OCI-LY7 (cell line): ENCODE measurements at regions not wholly inside any gene's neighbourhood (a gene's known extent, or its start where the extent isn't known, plus 50 kb on each side); places are given as distances from the start of the nearest gene placed in this dataset.

Source experiments
- BruUV-seq: library from RNA; stranded (reverse); fragments of 400-500 nt; replicated peaks from 2 replicates; lab custom pipeline; 2021; lab: Mats Ljungman, UMichigan
- CTCF ChIA-PET: fragments of 300-600 bp; sonication (Branson Sonifier 250); formaldehyde crosslinking; loops from one replicate; lab custom pipeline; 2022; ENCODE audit warnings: antibody characterized with exemption; ENCODE audit not compliant: unreplicated experiment; lab: Charles Lee
- POLR2A ChIA-PET: fragments of 300-600 bp; sonication (Branson Sonifier 250); formaldehyde crosslinking; loops from one replicate; lab custom pipeline; 2022; ENCODE audit warnings: antibody characterized with exemption; lab: Charles Lee
- DNase-seq: peaks from one replicate; pipeline ENCODE4 v3.0.0-alpha.2; 2015; ENCODE audit warnings: low spot score
- H2AFZ ChIP-seq: fragments of 200-600 bp; sonication (generic), shearing (Covaris generic); 2 replicates; pipeline ENCODE4 v1.6.1; 2014; ENCODE audit warnings: mild to moderate bottlenecking, antibody characterized with exemption, low read length, moderate library complexity
- H3K27ac ChIP-seq: fragments of 200-600 bp; sonication (generic); 2 replicates; pipeline ENCODE4 v1.5.1; 2014; ENCODE audit warnings: mixed run types, low read depth, mild to moderate bottlenecking, moderate library complexity, low read length, inconsistent platforms; ENCODE audit not compliant: poor library complexity, severe bottlenecking
- H3K36me3 ChIP-seq: fragments of 200-600 bp; sonication (generic); 2 replicates; pipeline ENCODE4 v1.6.1; 2014; ENCODE audit warnings: mild to moderate bottlenecking, antibody characterized with exemption, low read length, moderate library complexity, mixed read lengths; ENCODE audit not compliant: insufficient read depth
- H3K4me1 ChIP-seq: fragments of 200-600 bp; sonication (generic); 2 replicates; pipeline ENCODE4 v1.5.1; 2014; ENCODE audit warnings: mild to moderate bottlenecking, low read length; ENCODE audit not compliant: insufficient read depth, poor library complexity, severe bottlenecking
- H3K4me2 ChIP-seq: fragments of 200-600 bp; sonication (generic); 2 replicates; pipeline ENCODE4 v1.6.1; 2014; ENCODE audit warnings: mild to moderate bottlenecking, low read length
- H3K4me3 ChIP-seq: fragments of 200-600 bp; sonication (generic); 2 replicates; pipeline ENCODE4 v1.5.1; 2014; ENCODE audit warnings: mild to moderate bottlenecking, low read depth, low read length; ENCODE audit not compliant: poor library complexity, severe bottlenecking
- H3K79me2 ChIP-seq: fragments of 200-600 bp; sonication (generic); 2 replicates; pipeline ENCODE4 v1.6.1; 2016; ENCODE audit warnings: low read depth, mild to moderate bottlenecking, low read length, moderate library complexity, mixed read lengths; ENCODE audit not compliant: insufficient read depth
- H3K9me2 ChIP-seq: fragments of 200-600 bp; sonication (generic); 2 replicates; pipeline ENCODE4 v1.6.1; 2016; ENCODE audit warnings: mild to moderate bottlenecking, low read length, mixed read lengths; ENCODE audit not compliant: insufficient read depth
- H3K9me3 ChIP-seq: fragments of 200-600 bp; sonication (generic); 2 replicates; pipeline ENCODE4 v1.6.1; 2014; ENCODE audit warnings: mild to moderate bottlenecking, mixed run types, low read length, mixed read lengths
- H4K20me1 ChIP-seq: fragments of 200-600 bp; sonication (generic); 2 replicates; pipeline ENCODE4 v1.6.1; 2014; ENCODE audit warnings: mild to moderate bottlenecking, antibody characterized with exemption, low read length, moderate library complexity, mixed read lengths; ENCODE audit not compliant: insufficient read depth
- CTCF ChIP-seq: fragments of 200-600 bp; sonication (generic); conservative IDR thresholded peaks from 2 replicates; pipeline ENCODE4 v1.5.1; 2014; ENCODE audit warnings: mild to moderate bottlenecking, antibody characterized with exemption, low read length, moderate library complexity, mixed read lengths
- EZH2phosphoT487 ChIP-seq: fragments of 200-600 bp; sonication (generic); IDR thresholded peaks from 2 replicates; pipeline ENCODE4 v1.6.1; 2018; ENCODE audit warnings: low read depth, borderline replicate concordance, mild to moderate bottlenecking, mixed run types, antibody characterized with exemption, low read length, moderate library complexity, mixed read lengths
- intact Hi-C: fragments of 100-400 bp; cut with micrococcal nuclease; formaldehyde crosslinking; loops from one replicate; pipeline ENCODE4 v1.10.0; 2022; ENCODE audit not compliant: unreplicated experiment

GRCh38 chr4:29309050-29309449 is 1411.1 kb upstream of the PCDH7 start:
- CTCF ChIA-PET: no interaction called here
- intact Hi-C loops: no loop called here

GRCh38 chr4:29310252-29310651 is 1409.9 kb upstream of the PCDH7 start:
- H3K36me3 ChIP-seq: no peaks in the 10 kb centered on the region
- CTCF ChIA-PET: no interaction called here
- no TSS peak for BruUV-seq
- H3K4me2 ChIP-seq: no peak overlapping the region
- H3K27ac ChIP-seq: no peak overlapping the region
- no peaks in the 10 kb centered on the region for H3K9me2 ChIP-seq
- H3K4me1 ChIP-seq: no peaks in the 10 kb centered on the region
- H2AFZ ChIP-seq: no peak overlapping the region
- POLR2A ChIA-PET: no interaction called here
- no peaks in the 10 kb centered on the region for H4K20me1 ChIP-seq
- TF ChIP-seq EZH2phosphoT487 (no peak), CTCF (no peak)
- H3K79me2 ChIP-seq: no peaks in the 10 kb centered on the region
- H3K9me3 ChIP-seq: no peaks in the 10 kb centered on the region
- H3K4me3 ChIP-seq: no peak overlapping the region
- no peak for DNase-seq
- intact Hi-C loops: no loop called here

More at GRCh38 chr4:29309050-29309449, 1411.1 kb upstream of the PCDH7 start:
- Histone ChIP-seq H3K4me1 (no peaks in the 10 kb centered on the region), H3K27ac (no peak overlapping the region), H3K36me3 (no peaks in the 10 kb centered on the region), H3K4me3 (no peak overlapping the region), H3K9me2 (no peaks in the 10 kb centered on the region), H3K4me2 (no peak overlapping the region), H4K20me1 (no peaks in the 10 kb centered on the region), H2AFZ (no peak overlapping the region), H3K79me2 (no peaks in the 10 kb centered on the region), H3K9me3 (no peaks in the 10 kb centered on the region)
- TF ChIP-seq CTCF (no peak), EZH2phosphoT487 (no peak)
- no TSS peak for BruUV-seq
- no peak for DNase-seq
- POLR2A ChIA-PET: no interaction called here

- ChIA-PET POLR2A (no interaction called here), CTCF (no interaction called here)
- Histone ChIP-seq H3K27ac (no peak overlapping the region), H3K4me2 (no peak overlapping the region), H3K4me1 (no peaks in the 10 kb centered on the region), H3K79me2 (no peaks in the 10 kb centered on the region), H3K9me2 (no peaks in the 10 kb centered on the region), H3K9me3 (no peaks in the 10 kb centered on the region), H3K4me3 (no peak overlapping the region), H3K36me3 (no peaks in the 10 kb centered on the region), H2AFZ (no peak overlapping the region), H4K20me1 (no peaks in the 10 kb centered on the region)
- intact Hi-C loops: no loop called here
- BruUV-seq: no TSS peak
- TF ChIP-seq EZH2phosphoT487 (no peak), CTCF (no peak)
- DNase-seq: no peak
These were observed 1408.9 kb upstream of the PCDH7 start for GRCh38 chr4:29311247-29311646.
